HG03045 (cell line): ENCODE measurements at regions not wholly inside any gene's neighbourhood (a gene's known extent, or its start where the extent isn't known, plus 50 kb on each side); places are given as distances from the start of the nearest gene placed in this dataset.
"Not testable (repeated sequence)": the region's sequence is repeated elsewhere in the genome, so short reads cannot be mapped to it uniquely, and the experiment has no call there.

Experiments
- ATAC-seq: cut with Tn5 transposase; IDR thresholded peaks from one replicate; pipeline ENCODE4 v1.9.1; 2021; ENCODE audit warnings: mild to moderate bottlenecking, moderate library complexity; ENCODE audit not compliant: unreplicated experiment

DNA sequence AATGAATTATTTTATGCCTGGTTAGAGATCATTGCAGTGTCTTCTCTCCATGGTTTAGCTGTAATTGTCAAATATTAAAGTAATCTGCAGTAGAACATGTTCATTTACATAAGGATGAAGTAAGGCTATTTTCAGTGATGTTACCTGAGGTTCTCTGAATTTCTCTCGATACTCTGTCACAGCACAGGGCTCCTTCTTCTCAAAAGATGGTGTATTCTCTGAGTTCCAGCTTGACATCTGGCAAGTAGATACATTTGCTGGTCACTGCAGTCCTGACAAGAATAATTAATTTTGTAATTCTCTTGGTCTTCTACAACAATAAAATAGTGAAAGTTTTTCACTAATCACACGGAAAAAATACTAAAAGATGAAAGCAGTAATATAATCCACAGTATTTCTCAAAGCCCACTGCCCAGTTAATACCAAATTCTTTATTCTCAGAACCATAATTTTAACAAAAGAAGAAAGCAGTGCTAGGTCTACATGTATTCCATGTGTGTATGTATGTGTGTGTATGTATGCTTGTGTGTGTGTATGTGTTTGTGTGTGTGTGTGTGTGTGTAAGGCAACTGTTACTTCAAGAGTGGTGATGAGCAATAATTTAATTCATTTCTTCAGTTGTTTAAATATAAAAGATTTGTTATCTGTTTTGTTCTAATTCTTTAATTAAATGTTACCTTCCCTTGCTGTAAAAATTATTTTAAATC, 1165.5 kb upstream of the SLC39A10 start:
- ATAC-seq = no peak

DNA sequence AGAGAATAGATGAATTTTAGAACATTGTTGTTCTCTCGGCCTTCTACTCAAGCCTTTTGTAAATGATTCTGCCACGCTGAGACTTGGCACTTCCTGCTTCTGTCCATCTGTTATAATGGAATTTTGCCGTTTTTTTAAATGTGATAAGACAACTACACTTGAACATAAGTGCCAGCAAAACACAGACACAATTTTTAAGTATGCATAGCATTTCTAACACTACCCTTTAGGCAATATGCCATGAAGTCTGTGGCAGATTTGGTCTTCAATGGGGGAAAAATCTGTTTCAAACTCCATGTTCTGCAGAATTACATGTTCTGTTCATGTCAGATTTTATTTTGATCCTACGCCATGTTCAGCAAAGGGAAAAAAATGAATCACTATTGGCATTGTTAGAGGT, 1170.7 kb upstream of the SLC39A10 start:
- ATAC-seq = no peak

GRCh38 chr2:194483041-194483440, 1174.0 kb upstream of the SLC39A10 start:
- ATAC-seq = no peak

- no peak for ATAC-seq
These were observed 1191.4 kb upstream of the SLC39A10 start for GRCh38 chr2:194465641-194466040.

GRCh38 chr2:194464964-194465638, 1191.9 kb upstream of the SLC39A10 start:
- ATAC-seq = no peak

GRCh38 chr2:194462883-194463282, 1194.1 kb upstream of the SLC39A10 start:
- not testable (repeated sequence) for ATAC-seq

DNA sequence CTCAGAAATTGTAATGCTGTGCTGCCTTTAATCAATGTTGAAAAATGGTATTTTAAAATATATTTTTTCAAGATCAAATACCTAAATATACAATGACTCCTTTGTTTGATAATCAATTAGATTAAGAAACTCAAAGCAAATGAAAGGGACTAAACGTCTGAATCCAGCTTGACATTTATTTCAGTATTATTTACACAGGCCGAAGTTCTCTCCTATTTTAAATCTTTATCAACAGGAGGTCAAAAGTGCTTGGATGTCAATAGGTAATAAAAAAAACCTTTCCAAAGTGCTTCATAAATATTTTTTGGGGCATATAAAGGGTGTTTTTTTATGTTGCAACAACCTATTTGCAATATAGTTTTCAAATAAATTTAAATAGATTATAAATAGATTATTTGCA, 1201.7 kb upstream of the SLC39A10 start:
- no peak for ATAC-seq

DNA sequence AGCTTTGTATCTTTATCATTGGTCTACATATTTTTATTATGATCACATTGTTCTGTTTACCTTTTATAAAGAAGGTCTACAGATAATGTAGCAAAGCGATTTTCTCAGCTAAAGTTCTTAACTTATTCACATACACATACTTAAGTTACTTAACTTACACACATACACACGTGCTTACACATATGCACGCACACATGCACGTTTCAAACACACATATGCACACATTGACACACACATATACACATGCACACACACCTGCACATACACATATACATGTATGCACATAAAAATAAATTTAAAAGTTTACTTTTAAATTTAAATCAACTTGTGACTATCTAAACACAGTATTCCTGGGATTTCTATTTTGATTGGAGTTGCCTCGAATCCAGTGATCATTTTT, 1204.5 kb upstream of the SLC39A10 start:
- ATAC-seq = no peak

DNA sequence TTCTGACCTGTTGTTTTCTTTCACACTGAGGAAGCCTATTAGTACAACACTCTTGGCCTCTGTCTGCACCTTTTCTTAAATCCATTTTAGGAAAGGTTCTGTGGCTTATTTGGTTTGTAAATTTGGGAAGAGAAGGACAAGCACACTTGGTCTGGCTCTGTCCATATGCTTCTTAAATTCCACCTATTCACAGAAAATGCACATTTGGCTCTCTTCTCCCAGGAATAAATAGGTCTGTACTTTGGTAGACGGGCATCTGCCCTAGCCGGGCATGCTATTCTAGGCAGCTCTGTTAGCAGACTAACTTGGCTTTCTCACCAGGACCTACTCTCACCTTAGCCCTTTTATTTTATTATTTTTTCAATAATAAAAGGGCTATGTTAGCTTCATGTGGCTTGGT, 1211.8 kb upstream of the SLC39A10 start:
- no peak for ATAC-seq

GRCh38 chr2:194443926-194444325, 1213.1 kb upstream of the SLC39A10 start:
- ATAC-seq = no peak

GRCh38 chr2:194424683-194425209, 1232.3 kb upstream of the SLC39A10 start:
- no peak for ATAC-seq

DNA sequence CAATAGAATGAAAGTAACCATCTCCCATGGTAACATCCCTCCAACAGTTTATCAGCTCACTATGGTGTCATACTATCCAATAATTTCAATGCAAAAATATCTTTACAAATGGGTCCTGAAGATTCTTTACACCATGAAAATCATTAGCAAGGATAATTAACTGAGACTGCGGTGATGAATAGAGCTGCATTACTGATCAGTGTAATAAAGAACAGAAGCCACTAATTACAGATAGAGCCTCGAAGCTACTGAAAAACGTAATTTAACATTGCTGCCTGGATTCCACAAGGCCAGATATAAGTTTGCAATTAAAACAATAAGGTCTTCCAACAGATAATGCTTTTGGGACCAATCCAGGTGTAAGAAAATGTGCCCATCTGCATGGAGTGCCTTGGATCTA, 1245.8 kb upstream of the SLC39A10 start:
- ATAC-seq = no peak

DNA sequence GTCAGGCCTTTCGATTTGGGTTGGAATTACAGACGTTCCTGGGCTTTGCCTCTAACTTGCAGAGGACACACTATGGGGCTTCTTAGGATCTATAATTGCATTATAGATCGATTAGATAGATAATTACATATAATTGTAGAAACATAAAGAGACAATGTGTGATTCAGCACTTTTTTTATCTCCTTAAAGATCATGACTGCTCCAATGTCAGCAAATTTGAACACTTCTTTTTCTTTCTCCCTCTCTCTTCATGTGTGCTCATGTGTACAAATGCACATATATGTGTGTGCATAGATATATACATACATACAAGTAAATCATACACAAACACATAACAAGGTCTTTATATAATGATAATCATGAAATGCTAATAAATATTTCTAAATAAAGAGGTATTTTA, 1261.2 kb upstream of the SLC39A10 start:
- ATAC-seq = no peak

GRCh38 chr2:194385376-194385775, 1271.7 kb upstream of the SLC39A10 start:
- ATAC-seq = no peak

DNA sequence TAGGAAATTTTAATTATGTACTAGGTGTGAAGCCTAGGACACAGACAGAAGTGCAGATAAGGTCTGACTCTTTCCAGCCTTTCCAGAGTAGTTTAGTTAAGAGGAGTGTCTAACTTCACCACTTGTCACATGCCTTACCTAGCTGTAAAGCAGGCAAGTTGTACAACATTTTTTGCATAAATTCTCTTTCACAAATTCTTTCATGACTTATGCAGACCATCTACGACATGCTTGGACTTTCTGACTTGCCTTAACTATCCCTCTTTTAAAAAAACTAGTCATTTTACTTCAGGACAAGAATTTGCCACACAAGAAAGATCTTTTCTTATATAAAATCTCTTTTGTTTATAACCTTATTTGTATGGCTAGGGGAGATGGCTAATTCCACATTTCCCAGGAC, 1273.6 kb upstream of the SLC39A10 start:
- ATAC-seq = no peak

- no peak for ATAC-seq
These were observed 1274.8 kb upstream of the SLC39A10 start for GRCh38 chr2:194382221-194382620.

GRCh38 chr2:194380011-194380410, 1277.0 kb upstream of the SLC39A10 start:
- ATAC-seq = no peak

DNA sequence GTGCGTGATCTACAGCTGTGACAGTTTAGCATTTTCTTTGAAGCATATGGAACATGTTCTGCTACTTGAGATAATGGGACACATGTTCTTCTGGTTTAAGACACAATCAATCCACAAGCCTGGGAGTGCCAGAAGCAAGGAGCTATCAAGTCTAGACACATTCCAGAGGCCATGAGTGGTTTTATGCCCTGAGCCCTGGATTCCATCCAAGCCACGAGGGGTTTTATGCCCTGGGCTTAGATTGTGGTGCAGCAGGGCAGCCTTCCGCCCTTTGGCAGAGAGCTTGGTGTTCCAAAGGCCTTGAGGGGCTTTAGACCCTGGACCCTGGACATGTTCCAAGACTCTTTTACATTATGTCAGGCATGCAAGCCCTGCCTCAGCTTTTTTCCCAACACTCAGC, 1289.6 kb upstream of the SLC39A10 start:
- not testable (repeated sequence) for ATAC-seq

DNA sequence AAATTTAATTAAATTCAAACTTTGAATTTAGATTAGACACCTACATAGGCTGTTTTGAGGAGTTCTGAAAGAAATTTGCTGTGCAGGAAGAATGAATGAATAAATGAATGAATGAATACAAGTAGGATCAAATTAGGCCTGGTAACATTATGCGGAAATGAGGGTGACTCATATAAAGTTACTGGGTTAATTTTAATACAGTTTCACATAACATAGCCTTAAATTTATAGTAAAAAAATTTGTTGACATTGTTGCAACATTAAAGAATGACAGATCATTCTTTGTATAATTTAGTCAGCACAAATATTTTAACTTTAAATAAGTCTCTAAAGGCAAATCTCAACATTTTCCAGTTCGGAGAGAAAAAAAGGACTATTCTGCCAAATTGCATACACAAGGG, 1293.1 kb upstream of the SLC39A10 start:
- no peak for ATAC-seq

GRCh38 chr2:194363295-194363694, 1293.7 kb upstream of the SLC39A10 start:
- no peak for ATAC-seq

GRCh38 chr2:194352505-194352904, 1304.5 kb upstream of the SLC39A10 start:
- no peak for ATAC-seq

DNA sequence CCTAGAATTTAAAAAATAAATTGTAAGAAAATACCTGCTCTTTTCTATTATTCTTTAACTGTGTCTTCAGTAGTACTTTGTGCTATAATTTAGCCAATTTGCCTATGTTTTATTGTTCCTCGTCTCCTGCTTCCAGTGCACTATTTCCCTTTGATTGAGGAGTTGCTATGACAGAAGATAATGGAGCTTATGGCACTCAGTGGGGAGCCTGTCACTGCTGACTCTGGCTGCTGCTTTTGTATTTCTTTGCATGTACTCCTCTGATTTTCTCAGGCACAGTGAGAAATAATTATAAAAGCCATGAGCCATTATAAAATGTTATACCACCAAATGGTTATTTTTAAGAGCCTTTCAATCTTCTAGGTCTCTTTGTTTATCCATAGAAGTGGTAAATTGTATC, 1310.8 kb upstream of the SLC39A10 start:
- ATAC-seq = no peak
